A549 (cell line): ENCODE measurements at regions not wholly inside any gene's neighbourhood (a gene's known extent, or its start where the extent isn't known, plus 50 kb on each side); places are given as distances from the start of the nearest gene placed in this dataset.

ENCODE experiments used
- BHLHE40 ChIP-seq: IDR thresholded peaks from 2 replicates; pipeline ENCODE4 v1.6.1; 2012; ENCODE audit warnings: low read depth, low read length, inconsistent platforms
- CEBPB ChIP-seq, 2 experiments: fragments of >200 bp in 1 of 2; sonication (Bioruptor Twin) in 1 of 2; formaldehyde crosslinking in 1 of 2; IDR thresholded peaks; 2 replicates each; pipeline ENCODE4 v1.6.1; 2012 to 2016
- CHD2 ChIP-seq: fragments of 150-350 bp; IDR thresholded peaks from 2 replicates; pipeline ENCODE4 v1.6.1; 2014; ENCODE audit warnings: low read length; ENCODE audit not compliant: partially characterized antibody
- CHD4 ChIP-seq: fragments of 200-600 bp; sonication (generic); IDR thresholded peaks from 2 replicates; pipeline ENCODE4 v1.6.1; 2016; ENCODE audit warnings: antibody characterized with exemption, mild to moderate bottlenecking, borderline replicate concordance
- CTCF ChIP-seq: fragments of >200 bp; sonication (Bioruptor Twin); formaldehyde crosslinking; IDR thresholded peaks from 3 replicates; pipeline ENCODE4 v1.5.1; 2016
- EP300 ChIP-seq, 2 experiments: fragments of >200 bp; sonication (Bioruptor Twin); formaldehyde crosslinking; IDR thresholded peaks; 2 replicates in 1 of 2; 3 replicates in 1 of 2; pipeline ENCODE4 v1.6.1; 2016 to 2017
- HDAC2 ChIP-seq: fragments of 200-600 bp; sonication (generic); IDR thresholded peaks from 2 replicates; pipeline ENCODE4 v1.6.1; 2016
- HMGXB4 ChIP-seq: fragments of 250-450 bp; sonication (Bioruptor Pico); IDR thresholded peaks from 2 replicates; pipeline ENCODE4 v1.5.0; 2021; ENCODE audit warnings: mild to moderate bottlenecking, moderate library complexity, borderline replicate concordance
- JUNB ChIP-seq: fragments of >200 bp; sonication (Bioruptor Twin); formaldehyde crosslinking; IDR thresholded peaks from 2 replicates; pipeline ENCODE4 v1.6.1; 2016
- MYC ChIP-seq: IDR thresholded peaks from 2 replicates; pipeline ENCODE4 v1.6.1; 2012; ENCODE audit warnings: mild to moderate bottlenecking, inconsistent platforms, low read length, improper control_type of control experiment, borderline replicate concordance
- POLR2A ChIP-seq: IDR thresholded peaks from 2 replicates; pipeline ENCODE4 v1.6.1; 2012; ENCODE audit warnings: mild to moderate bottlenecking, low read length
- SREBF2 ChIP-seq: fragments of 450-650 bp; IDR thresholded peaks from 2 replicates; pipeline ENCODE4 v1.6.1; 2014; ENCODE audit warnings: mild to moderate bottlenecking, moderate library complexity
- TP53 ChIP-seq: fragments of 250-450 bp; sonication (Bioruptor Pico); IDR thresholded peaks from 2 replicates; pipeline ENCODE4 v1.5.0; 2021; ENCODE audit warnings: mild to moderate bottlenecking, moderate library complexity

GRCh38 chr15:70172566-70173225, 75.0 kb upstream of the TLE3 start:
- TF ChIP-seq EP300 (IDR thresholded peaks at IDR 0.05): no peak
- TF ChIP-seq MYC: no peak
- TF ChIP-seq CTCF: no peak
- no peak for TF ChIP-seq POLR2A
- TF ChIP-seq CHD4: no peak
- TF ChIP-seq JUNB: no peak
- TF ChIP-seq TP53: no peak
- TF ChIP-seq HMGXB4 (CRISPR knock-in tag): no peak
- TF ChIP-seq BHLHE40: no peak
- no peak for TF ChIP-seq SREBF2
- no peak for TF ChIP-seq CEBPB (IDR thresholded peaks at IDR 0.05)
- TF ChIP-seq HDAC2: no peak
- no peak for TF ChIP-seq CHD2
